HepG2 (cell line): ENCODE measurements at regions not wholly inside any gene's neighbourhood (a gene's known extent, or its start where the extent isn't known, plus 50 kb on each side); places are given as distances from the start of the nearest gene placed in this dataset.
A peak's percentile ranks its signal among the peaks of the same experiment; 100 is the strongest.

ENCODE experiments used
- ATAC-seq: fragments of 200-7000 bp; cut with Tn5 transposase; 3 replicates; pipeline ENCODE4 v1.9.1; 2020; ENCODE audit warnings: mild to moderate bottlenecking, moderate library complexity
- BruUV-seq: library from RNA; stranded (reverse); fragments of 400-500 nt; replicated peaks from 2 replicates; lab custom pipeline; 2021; lab: Mats Ljungman, UMichigan
- CTCF ChIA-PET: fragments of 300-600 bp; formaldehyde crosslinking; extraction: SDS; loops from one replicate; lab custom pipeline; 2021; ENCODE audit warnings: low total read pairs, inconsistent platforms, low intra/inter-chr PET ratio; lab: Yijun Ruan, JAX
- POLR2A ChIA-PET: fragments of 350-600 bp; sonication (Branson Sonifier 250); formaldehyde crosslinking; loops from one replicate; lab custom pipeline; 2020; ENCODE audit warnings: antibody characterized with exemption, inconsistent platforms; lab: Yijun Ruan, JAX
- DNase-seq: peaks from one replicate; pipeline ENCODE4 v3.0.0-alpha.2; 2015; ENCODE audit warnings: low spot score
- FAIRE-seq: peaks from 3 replicates; lab custom pipeline; 2011; peaks lifted over from hg19 to GRCh38; lab: Jason Lieb, UNC
- H2AFZ ChIP-seq: one replicate; pipeline ENCODE4 v1.6.1; 2011; ENCODE audit warnings: low read length, inconsistent platforms
- H3K27ac ChIP-seq: fragments of 300-600 bp; 3 replicates; pipeline ENCODE4 v1.8.0; 2011; ENCODE audit warnings: mixed run types, mild to moderate bottlenecking, mixed read lengths, low read length, inconsistent platforms; ENCODE audit not compliant: insufficient read depth; ENCODE audit errors: extremely low read length
- H3K27me3 ChIP-seq, 2 experiments: fragments of 200-600 bp in 1 of 2; 2 replicates in 1 of 2; 3 replicates in 1 of 2; pipeline versions ENCODE4 v1.6.0 to v1.8.0; 2011; ENCODE audit warnings: low read length in 2 of 2, mild to moderate bottlenecking in 2 of 2, moderate library complexity in 2 of 2, inconsistent platforms in 1 of 2; ENCODE audit not compliant: insufficient read depth in 2 of 2, control insufficient read depth in 1 of 2
- H3K36me3 ChIP-seq, 2 experiments: fragments of 200-600 bp in 1 of 2; replicated peaks in 1 of 2; 2 replicates in 1 of 2; 3 replicates in 1 of 2; pipeline versions ENCODE4 v1.5.1 to v1.8.0; 2011; ENCODE audit warnings: low read length in 2 of 2, inconsistent platforms in 1 of 2; ENCODE audit not compliant: insufficient read depth in 2 of 2, control insufficient read depth in 1 of 2
- H3K4me1 ChIP-seq: 2 replicates; pipeline ENCODE4 v1.5.1; 2012; ENCODE audit warnings: low read length, inconsistent platforms; ENCODE audit not compliant: insufficient read depth
- H3K4me2 ChIP-seq: 2 replicates; pipeline ENCODE4 v1.6.0; 2011; ENCODE audit warnings: low read depth, low read length, inconsistent platforms
- H3K4me3 ChIP-seq, 3 experiments: fragments of 200-600 bp in 1 of 3; sonication (generic), shearing (Covaris generic) in 1 of 3; replicated peaks in 1 of 3; 2 replicates each; pipeline ENCODE4 v1.5.1; 2011 to 2016; ENCODE audit warnings: low read length in 3 of 3, inconsistent platforms in 2 of 3, low read depth in 2 of 3, mild to moderate bottlenecking in 2 of 3, control low read depth in 1 of 3, mixed read lengths in 1 of 3; ENCODE audit not compliant: insufficient read depth in 1 of 3
- H3K79me2 ChIP-seq: one replicate; pipeline ENCODE4 v1.6.1; 2011; ENCODE audit warnings: low read length, inconsistent platforms; ENCODE audit not compliant: insufficient read depth
- H3K9ac ChIP-seq: 2 replicates; pipeline ENCODE4 v1.6.0; 2011; ENCODE audit warnings: mild to moderate bottlenecking, low read depth, low read length, inconsistent platforms; ENCODE audit not compliant: insufficient read depth
- H3K9me3 ChIP-seq: 2 replicates; pipeline ENCODE4 v1.5.1; 2012; ENCODE audit warnings: mild to moderate bottlenecking, low read length
- H4K20me1 ChIP-seq: 2 replicates; pipeline ENCODE4 v1.6.0; 2011; ENCODE audit warnings: inconsistent platforms, mild to moderate bottlenecking, low read length, moderate library complexity; ENCODE audit not compliant: insufficient read depth
- BCL6 ChIP-seq: IDR thresholded peaks from 2 replicates; pipeline ENCODE4 v1.6.1; 2016; ENCODE audit warnings: missing genetic modification reagents, missing compliant biosample characterization
- DMAP1 ChIP-seq: IDR thresholded peaks from 2 replicates; pipeline ENCODE4 v1.6.1; 2016
- EP300 ChIP-seq, 3 experiments: sonication (generic) in 1 of 3; formaldehyde crosslinking in 1 of 3; IDR thresholded peaks; 2 replicates each; pipeline versions ENCODE4 v1.5.1 to v1.6.1; 2011 to 2020; ENCODE audit warnings: low read depth in 2 of 3, low read length in 2 of 3, borderline replicate concordance in 1 of 3, improper control_type of control experiment in 1 of 3, mild to moderate bottlenecking in 1 of 3, missing genetic modification reagents in 1 of 3, moderate library complexity in 1 of 3
- HBP1 ChIP-seq: IDR thresholded peaks from 2 replicates; pipeline ENCODE4 v1.6.1; 2016; ENCODE audit warnings: low read depth, control low read depth
- HNF4A ChIP-seq: sonication (generic); formaldehyde crosslinking; IDR thresholded peaks from 2 replicates; pipeline ENCODE4 v1.4.0; 2020; ENCODE audit warnings: missing genetic modification reagents
- KDM6A ChIP-seq: IDR thresholded peaks from 2 replicates; pipeline ENCODE4 v1.6.1; 2016; ENCODE audit warnings: low read depth
- MED1 ChIP-seq: sonication (generic); formaldehyde crosslinking; IDR thresholded peaks from 2 replicates; pipeline ENCODE4 v1.4.0; 2020; ENCODE audit warnings: missing genetic modification reagents
- NCOA2 ChIP-seq: sonication (generic); formaldehyde crosslinking; IDR thresholded peaks from 2 replicates; pipeline ENCODE4 v1.8.0; 2022; ENCODE audit warnings: inconsistent platforms
- NFE2L2 ChIP-seq: fragments of 150-350 bp; IDR thresholded peaks from 2 replicates; pipeline ENCODE4 v1.6.1; 2014; ENCODE audit warnings: low read length
- SOX13 ChIP-seq, 3 experiments: fragments of 450-650 bp in 1 of 3; sonication (generic) in 1 of 3; formaldehyde crosslinking in 1 of 3; IDR thresholded peaks in 2 of 3; conservative IDR thresholded peaks in 1 of 3; 2 replicates each; pipeline versions ENCODE4 v1.5.0 to v1.6.1; 2016 to 2020; ENCODE audit warnings: antibody characterized with exemption in 1 of 3, mild to moderate bottlenecking in 1 of 3, missing compliant biosample characterization in 1 of 3, missing genetic modification reagents in 1 of 3, moderate library complexity in 1 of 3
- STAT5B ChIP-seq: sonication (generic); formaldehyde crosslinking; IDR thresholded peaks from 2 replicates; pipeline ENCODE4 v1.4.0; 2020; ENCODE audit warnings: missing genetic modification reagents
- TEAD3 ChIP-seq: optimal IDR thresholded peaks from 2 replicates; pipeline ENCODE3; 2016; ENCODE audit warnings: borderline replicate concordance
- THYN1 ChIP-seq: sonication (generic); formaldehyde crosslinking; IDR thresholded peaks from 2 replicates; pipeline ENCODE4 v1.8.1; 2023; ENCODE audit warnings: low read depth, mild to moderate bottlenecking, moderate library complexity, missing genetic modification reagents, borderline replicate concordance
- UBTF ChIP-seq: sonication (generic); formaldehyde crosslinking; IDR thresholded peaks from 2 replicates; pipeline ENCODE4 v1.4.0; 2020; ENCODE audit warnings: mild to moderate bottlenecking, missing genetic modification reagents
- ZNF557 ChIP-seq: sonication (generic); formaldehyde crosslinking; IDR thresholded peaks from 2 replicates; pipeline ENCODE4 v1.4.0; 2020; ENCODE audit warnings: missing genetic modification reagents
- ZNF878 ChIP-seq: sonication (generic); formaldehyde crosslinking; IDR thresholded peaks from 2 replicates; pipeline ENCODE4 v1.8.1; 2023; ENCODE audit warnings: mild to moderate bottlenecking, missing genetic modification reagents, moderate library complexity
- ZSCAN5A ChIP-seq: sonication (generic); formaldehyde crosslinking; IDR thresholded peaks from 2 replicates; pipeline ENCODE4 v1.8.0; 2022; ENCODE audit warnings: mild to moderate bottlenecking, missing genetic modification reagents, borderline replicate concordance
- WGBS: methylation state at CpG from one replicate; pipeline ENCODE4 v1.1.6; 2017; ENCODE audit warnings: low lambda C conversion rate; 5-methylcytosine and 5-hydroxymethylcytosine counted together
- in situ Hi-C: cut with HindIII; loops from 2 replicates; pipeline ENCODE4 v1.10.0; 2017; ENCODE audit warnings: low pct_unique_long_range_greater_than_20kb; ENCODE audit not compliant: extremely low pct_ligation_motif_present
- intact Hi-C: fragments of 100-400 bp; cut with micrococcal nuclease; formaldehyde crosslinking; loops from one replicate; pipeline ENCODE4 v1.10.0; 2022; ENCODE audit not compliant: unreplicated experiment

GRCh38 chr1:67517046-67517445 is 86.8 kb upstream of the SERBP1 start (continued):
- no peak for TF ChIP-seq EP300 (IDR thresholded peaks at IDR 0.05; ENCODE audit: low read depth in 2 of 2, low read length in 2 of 2)
- no peak for TF ChIP-seq EP300 (CRISPR knock-in tag; IDR thresholded peaks at IDR 0.05; ENCODE audit: borderline replicate concordance)
- no peak for TF ChIP-seq THYN1 (CRISPR knock-in tag)

- CTCF ChIA-PET, result no interaction called here
- POLR2A ChIA-PET, result interaction anchor here (0.7 to 2.1 kb wide), 3 partner anchors 10 to 543 kb away, joined by 3 to 7 read pairs (median 3); partner anchors contain the start of gene GADD45A
- intact Hi-C loops, result no loop called here
- H3K4me1 ChIP-seq, result peaks cover 60% of the 10 kb centered on the region
- in situ Hi-C loops, result no loop called here
- no peak for ATAC-seq
- peaks cover 10% of the 10 kb centered on the region for H3K9me3 ChIP-seq
- no peak overlapping the region for H2AFZ ChIP-seq
- no peak for DNase-seq
- no peak overlapping the region for H3K27ac ChIP-seq
- no peak overlapping the region for H3K9ac ChIP-seq
- peak overlapping the region; percentile 18; the same call in 1 of the 2 replicates for H3K4me2 ChIP-seq
- no TSS peak for BruUV-seq
- no peak for FAIRE-seq
- no peaks in the 10 kb centered on the region for H3K36me3 ChIP-seq
- no peaks in the 10 kb centered on the region for H3K27me3 ChIP-seq
- H3K4me3 ChIP-seq, result no peak overlapping the region
- no peaks in the 10 kb centered on the region for H4K20me1 ChIP-seq
- WGBS, result 88% methylated on average over 4 of the region's 4 CpGs
- no peaks in the 10 kb centered on the region for H3K79me2 ChIP-seq
- TF ChIP-seq UBTF (CRISPR knock-in tag) (no peak), HNF4A (peak; percentile 27; the same call in 1 of the 2 replicates), SOX13 (IDR thresholded peaks at IDR 0.05) (no peak), SOX13 (CRISPR knock-in tag; conservative IDR thresholded peaks at IDR 0.05 in 1 of 2, IDR thresholded peaks at IDR 0.05 in 1 of 2) (peak in 1 of 2 experiments; percentile 26; a peak in 1 of 4 replicates), BCL6 (CRISPR knock-in tag) (0 out of 2 replicates have a peak, but pooled peaks have one; percentile 20), NCOA2 (CRISPR knock-in tag) (peak; percentile 68; the same call in 1 of the 2 replicates), STAT5B (CRISPR knock-in tag) (no peak), TEAD3 (peak; percentile 45), HBP1 (CRISPR knock-in tag) (no peak), NFE2L2 (no peak), EP300 (IDR thresholded peaks at IDR 0.05; ENCODE audit: low read depth in 2 of 2, low read length in 2 of 2) (0 out of 4 replicates have a peak, but pooled peaks of 1 of the 2 experiments have one; percentile 13), EP300 (CRISPR knock-in tag; IDR thresholded peaks at IDR 0.05; ENCODE audit: borderline replicate concordance) (peak; percentile 32; the same call in 1 of the 2 replicates), DMAP1 (CRISPR knock-in tag) (no peak), KDM6A (CRISPR knock-in tag) (0 out of 2 replicates have a peak, but pooled peaks have one; percentile 41), MED1 (CRISPR knock-in tag) (0 out of 2 replicates have a peak, but pooled peaks have one; percentile 37), ZNF878 (no peak), ZSCAN5A (CRISPR knock-in tag) (no peak), ZNF557 (no peak)
Observed at GRCh38 chr1:67522001-67522441, 91.8 kb upstream of the SERBP1 start.
